GM12878 (cell line): ENCODE measurements at regions not wholly inside any gene's neighbourhood (a gene's known extent, or its start where the extent isn't known, plus 50 kb on each side); places are given as distances from the start of the nearest gene placed in this dataset.

Experiments used
- ATAC-seq: fragments of 200-7000 bp; cut with Tn5 transposase; 3 replicates; pipeline ENCODE4 v1.9.1; 2020; ENCODE audit warnings: mild to moderate bottlenecking, moderate library complexity
- BruUV-seq: library from RNA; stranded (reverse); fragments of 400-500 nt; replicated peaks from 2 replicates; lab custom pipeline; 2021; lab: Mats Ljungman, UMichigan
- CTCF ChIA-PET: fragments of 300-600 bp; sonication (Branson Sonifier 250); formaldehyde crosslinking; extraction: SDS; loops from one replicate; lab custom pipeline; 2021; ENCODE audit warnings: inconsistent platforms; lab: Yijun Ruan, JAX
- POLR2A ChIA-PET: fragments of 350-600 bp; formaldehyde crosslinking; extraction: SDS; loops from one replicate; lab custom pipeline; 2021; ENCODE audit warnings: inconsistent platforms; lab: Charles Lee
- RAD21 ChIA-PET: fragments of 300-600 bp; sonication (Branson Sonifier 250); formaldehyde crosslinking; loops from one replicate; lab custom pipeline; 2023; ENCODE audit warnings: antibody characterized with exemption; ENCODE audit not compliant: unreplicated experiment; lab: Charles Lee
- SMC1A ChIA-PET: fragments of 300-600 bp; sonication (Branson Sonifier 250); formaldehyde crosslinking; loops from one replicate; lab custom pipeline; 2023; ENCODE audit not compliant: unreplicated experiment, uncharacterized antibody; lab: Charles Lee
- DNase-seq: peaks from one replicate; pipeline ENCODE4 v3.0.0-alpha.2; 2011; ENCODE audit warnings: low read depth, low spot score
- FAIRE-seq: peaks from 3 replicates; lab custom pipeline; 2011; peaks lifted over from hg19 to GRCh38; lab: Jason Lieb, UNC
- H2AFZ ChIP-seq: 2 replicates; pipeline ENCODE4 v1.6.0; 2011; ENCODE audit warnings: low read depth, low read length, control low read depth; ENCODE audit not compliant: control insufficient read depth
- H3K27ac ChIP-seq: 2 replicates; pipeline ENCODE4 v1.5.1; 2011; ENCODE audit warnings: control low read depth; ENCODE audit not compliant: control insufficient read depth, insufficient read depth
- H3K27me3 ChIP-seq, 2 experiments: replicated peaks in 1 of 2; 2 replicates each; pipeline versions ENCODE4 v1.6.0 to v1.6.1; 2011; ENCODE audit warnings: low read length in 1 of 2; ENCODE audit not compliant: control insufficient read depth in 2 of 2, insufficient read depth in 2 of 2
- H3K36me3 ChIP-seq, 2 experiments: 2 replicates each; pipeline ENCODE4 v1.5.1; 2011; ENCODE audit warnings: low read length in 1 of 2; ENCODE audit not compliant: control insufficient read depth in 2 of 2, insufficient read depth in 2 of 2
- H3K4me1 ChIP-seq: 2 replicates; pipeline ENCODE4 v1.6.1; 2011; ENCODE audit warnings: mild to moderate bottlenecking, low read length, moderate library complexity, mixed read lengths; ENCODE audit not compliant: control insufficient read depth, insufficient read depth
- H3K4me2 ChIP-seq: 2 replicates; pipeline ENCODE4 v1.6.0; 2011; ENCODE audit warnings: control low read depth; ENCODE audit not compliant: control insufficient read depth, insufficient read depth
- H3K4me3 ChIP-seq: fragments of 200-600 bp; sonication (generic); 2 replicates; pipeline ENCODE4 v1.5.1; 2016
- H3K79me2 ChIP-seq: 2 replicates; pipeline ENCODE4 v1.6.0; 2011; ENCODE audit warnings: low read length; ENCODE audit not compliant: control insufficient read depth, insufficient read depth
- H3K9ac ChIP-seq: 2 replicates; pipeline ENCODE4 v1.8.0; 2011; ENCODE audit warnings: low read length, control low read depth, mixed read lengths; ENCODE audit not compliant: control insufficient read depth, insufficient read depth
- H3K9me3 ChIP-seq: replicated peaks from 3 replicates; pipeline ENCODE4 v1.5.1; 2011; ENCODE audit warnings: mild to moderate bottlenecking, low read length; ENCODE audit not compliant: control insufficient read depth, insufficient read depth
- H4K20me1 ChIP-seq: 2 replicates; pipeline ENCODE4 v1.6.0; 2011; ENCODE audit not compliant: control insufficient read depth, insufficient read depth
- ATF7 ChIP-seq: fragments of 450-650 bp; IDR thresholded peaks from 2 replicates; pipeline ENCODE4 v1.6.1; 2016; ENCODE audit warnings: low read depth, mild to moderate bottlenecking
- BACH1 ChIP-seq: fragments of 450-650 bp; IDR thresholded peaks from 2 replicates; pipeline ENCODE4 v1.6.1; 2017; ENCODE audit warnings: mild to moderate bottlenecking, borderline replicate concordance
- CBX3 ChIP-seq: fragments of 200-600 bp; sonication (generic); IDR thresholded peaks from 2 replicates; pipeline ENCODE4 v1.6.1; 2016; ENCODE audit warnings: low read depth, borderline replicate concordance
- GATAD2B ChIP-seq: fragments of 450-650 bp; conservative IDR thresholded peaks from 2 replicates; pipeline ENCODE4 v1.6.1; 2017; ENCODE audit warnings: low read depth, mild to moderate bottlenecking, moderate library complexity
- KDM1A ChIP-seq: fragments of 200-600 bp; sonication (generic); IDR thresholded peaks from 2 replicates; pipeline ENCODE4 v1.6.1; 2016; ENCODE audit warnings: borderline replicate concordance
- SMC3 ChIP-seq: IDR thresholded peaks from 2 replicates; pipeline ENCODE4 v1.6.1; 2011; ENCODE audit warnings: low read length, improper control_type of control experiment, borderline replicate concordance
- WRNIP1 ChIP-seq: IDR thresholded peaks from 2 replicates; pipeline ENCODE4 v1.6.1; 2011; ENCODE audit warnings: low read depth, low read length, improper control_type of control experiment, borderline replicate concordance
- ZBTB4 ChIP-seq: fragments of 450-650 bp; formaldehyde crosslinking; IDR thresholded peaks from 2 replicates; pipeline ENCODE4 v1.4.0; 2022; ENCODE audit warnings: mild to moderate bottlenecking, moderate library complexity
- WGBS: methylation state at CpG from one replicate; pipeline ENCODE4 v1.1.6; 2016; ENCODE audit warnings: low lambda C conversion rate; ENCODE audit not compliant: insufficient replicate concordance, insufficient coverage; ENCODE audit errors: missing lambda C conversion rate; 5-methylcytosine and 5-hydroxymethylcytosine counted together
- in situ Hi-C: fragments of 300-500 bp; cut with MboI; formaldehyde crosslinking; loops from 9 replicates; pipeline ENCODE4 v1.14.3; 2018; ENCODE audit warnings: mixed read lengths
- intact Hi-C: fragments of 100-400 bp; cut with micrococcal nuclease; formaldehyde crosslinking; loops from one replicate; pipeline ENCODE4 v1.14.2; 2022; ENCODE audit not compliant: unreplicated experiment
- TF ChIP-seq, protein P1 (sequence below): IDR thresholded peaks from 2 replicates; pipeline ENCODE4 v1.6.1; 2012; ENCODE audit warnings: low read depth, low read length, improper control_type of control experiment
- TF ChIP-seq, protein P2 (sequence below): fragments of 450-650 bp; IDR thresholded peaks from 2 replicates; pipeline ENCODE4 v1.6.1; 2017; ENCODE audit warnings: low read depth, mild to moderate bottlenecking, moderate library complexity
- TF ChIP-seq, protein P3 (sequence below): IDR thresholded peaks from 2 replicates; pipeline ENCODE4 v1.6.1; 2012; ENCODE audit warnings: improper control_type of control experiment, low read depth, low read length; ENCODE audit not compliant: insufficient replicate concordance

DNA sequence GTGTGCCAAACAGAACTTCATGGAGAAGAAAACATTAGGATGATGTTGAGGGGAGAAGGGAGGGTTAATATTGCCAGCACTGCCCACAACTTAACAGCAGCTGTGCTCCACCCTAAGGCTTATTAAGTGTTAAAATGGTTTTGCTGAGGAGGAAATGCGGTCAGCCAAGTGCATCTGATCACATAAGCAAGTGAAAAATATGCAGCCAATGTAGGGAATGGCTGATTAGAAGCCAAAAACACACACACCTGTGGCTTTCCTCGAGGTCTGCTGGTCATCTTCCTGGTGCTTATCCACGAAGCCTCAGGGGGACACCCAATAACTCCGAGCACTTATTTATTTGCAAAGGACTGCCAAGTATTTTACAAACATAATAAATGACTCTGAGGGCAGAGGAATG is 66.3 kb upstream of the GPR45 start:
- ChIA-PET SMC1A (no interaction called here), POLR2A (no interaction called here), CTCF (no interaction called here), RAD21 (no interaction called here)
- Histone ChIP-seq H3K9ac (no peak overlapping the region), H4K20me1 (no peaks in the 10 kb centered on the region), H3K4me1 (no peaks in the 10 kb centered on the region), H3K36me3 (no peaks in the 10 kb centered on the region), H3K4me3 (no peak overlapping the region), H3K4me2 (no peak overlapping the region), H3K27ac (no peak overlapping the region), H3K79me2 (no peaks in the 10 kb centered on the region), H3K9me3 (peaks cover 2% of the 10 kb centered on the region; the same call in 2 of the 3 replicates), H2AFZ (no peak overlapping the region), H3K27me3 (no peaks in the 10 kb centered on the region; a peak in 1 of 4 replicates)
- in situ Hi-C loops = no loop called here
- ATAC-seq (no peak), DNase-seq (no peak), FAIRE-seq (no peak)
- WGBS = 0% methylated on average over 4 of the region's 4 CpGs
- intact Hi-C loops = no loop called here
- no TSS peak for BruUV-seq
- no peak for TF ChIP-seq WRNIP1
- no peak for TF ChIP-seq GATAD2B
- TF ChIP-seq, protein P1, sequence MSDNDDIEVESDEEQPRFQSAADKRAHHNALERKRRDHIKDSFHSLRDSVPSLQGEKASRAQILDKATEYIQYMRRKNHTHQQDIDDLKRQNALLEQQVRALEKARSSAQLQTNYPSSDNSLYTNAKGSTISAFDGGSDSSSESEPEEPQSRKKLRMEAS = no peak
- TF ChIP-seq ATF7 = no peak
- no peak for TF ChIP-seq SMC3
- no peak for TF ChIP-seq KDM1A
- TF ChIP-seq CBX3 = no peak
- TF ChIP-seq, protein P2, sequence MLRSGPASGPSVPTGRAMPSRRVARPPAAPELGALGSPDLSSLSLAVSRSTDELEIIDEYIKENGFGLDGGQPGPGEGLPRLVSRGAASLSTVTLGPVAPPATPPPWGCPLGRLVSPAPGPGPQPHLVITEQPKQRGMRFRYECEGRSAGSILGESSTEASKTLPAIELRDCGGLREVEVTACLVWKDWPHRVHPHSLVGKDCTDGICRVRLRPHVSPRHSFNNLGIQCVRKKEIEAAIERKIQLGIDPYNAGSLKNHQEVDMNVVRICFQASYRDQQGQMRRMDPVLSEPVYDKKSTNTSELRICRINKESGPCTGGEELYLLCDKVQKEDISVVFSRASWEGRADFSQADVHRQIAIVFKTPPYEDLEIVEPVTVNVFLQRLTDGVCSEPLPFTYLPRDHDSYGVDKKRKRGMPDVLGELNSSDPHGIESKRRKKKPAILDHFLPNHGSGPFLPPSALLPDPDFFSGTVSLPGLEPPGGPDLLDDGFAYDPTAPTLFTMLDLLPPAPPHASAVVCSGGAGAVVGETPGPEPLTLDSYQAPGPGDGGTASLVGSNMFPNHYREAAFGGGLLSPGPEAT = no peak
- no peak for TF ChIP-seq ZBTB4 (CRISPR knock-in tag)
- TF ChIP-seq, protein P3, sequence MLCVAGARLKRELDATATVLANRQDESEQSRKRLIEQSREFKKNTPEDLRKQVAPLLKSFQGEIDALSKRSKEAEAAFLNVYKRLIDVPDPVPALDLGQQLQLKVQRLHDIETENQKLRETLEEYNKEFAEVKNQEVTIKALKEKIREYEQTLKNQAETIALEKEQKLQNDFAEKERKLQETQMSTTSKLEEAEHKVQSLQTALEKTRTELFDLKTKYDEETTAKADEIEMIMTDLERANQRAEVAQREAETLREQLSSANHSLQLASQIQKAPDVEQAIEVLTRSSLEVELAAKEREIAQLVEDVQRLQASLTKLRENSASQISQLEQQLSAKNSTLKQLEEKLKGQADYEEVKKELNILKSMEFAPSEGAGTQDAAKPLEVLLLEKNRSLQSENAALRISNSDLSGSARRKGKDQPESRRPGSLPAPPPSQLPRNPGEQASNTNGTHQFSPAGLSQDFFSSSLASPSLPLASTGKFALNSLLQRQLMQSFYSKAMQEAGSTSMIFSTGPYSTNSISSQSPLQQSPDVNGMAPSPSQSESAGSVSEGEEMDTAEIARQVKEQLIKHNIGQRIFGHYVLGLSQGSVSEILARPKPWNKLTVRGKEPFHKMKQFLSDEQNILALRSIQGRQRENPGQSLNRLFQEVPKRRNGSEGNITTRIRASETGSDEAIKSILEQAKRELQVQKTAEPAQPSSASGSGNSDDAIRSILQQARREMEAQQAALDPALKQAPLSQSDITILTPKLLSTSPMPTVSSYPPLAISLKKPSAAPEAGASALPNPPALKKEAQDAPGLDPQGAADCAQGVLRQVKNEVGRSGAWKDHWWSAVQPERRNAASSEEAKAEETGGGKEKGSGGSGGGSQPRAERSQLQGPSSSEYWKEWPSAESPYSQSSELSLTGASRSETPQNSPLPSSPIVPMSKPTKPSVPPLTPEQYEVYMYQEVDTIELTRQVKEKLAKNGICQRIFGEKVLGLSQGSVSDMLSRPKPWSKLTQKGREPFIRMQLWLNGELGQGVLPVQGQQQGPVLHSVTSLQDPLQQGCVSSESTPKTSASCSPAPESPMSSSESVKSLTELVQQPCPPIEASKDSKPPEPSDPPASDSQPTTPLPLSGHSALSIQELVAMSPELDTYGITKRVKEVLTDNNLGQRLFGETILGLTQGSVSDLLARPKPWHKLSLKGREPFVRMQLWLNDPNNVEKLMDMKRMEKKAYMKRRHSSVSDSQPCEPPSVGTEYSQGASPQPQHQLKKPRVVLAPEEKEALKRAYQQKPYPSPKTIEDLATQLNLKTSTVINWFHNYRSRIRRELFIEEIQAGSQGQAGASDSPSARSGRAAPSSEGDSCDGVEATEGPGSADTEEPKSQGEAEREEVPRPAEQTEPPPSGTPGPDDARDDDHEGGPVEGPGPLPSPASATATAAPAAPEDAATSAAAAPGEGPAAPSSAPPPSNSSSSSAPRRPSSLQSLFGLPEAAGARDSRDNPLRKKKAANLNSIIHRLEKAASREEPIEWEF = no peak
- TF ChIP-seq BACH1 = no peak
